ENCODE measurements at regions not wholly inside any gene's neighbourhood (a gene's known extent, or its start where the extent isn't known, plus 50 kb on each side); places are given as distances from the start of the nearest gene placed in this dataset.

DNA sequence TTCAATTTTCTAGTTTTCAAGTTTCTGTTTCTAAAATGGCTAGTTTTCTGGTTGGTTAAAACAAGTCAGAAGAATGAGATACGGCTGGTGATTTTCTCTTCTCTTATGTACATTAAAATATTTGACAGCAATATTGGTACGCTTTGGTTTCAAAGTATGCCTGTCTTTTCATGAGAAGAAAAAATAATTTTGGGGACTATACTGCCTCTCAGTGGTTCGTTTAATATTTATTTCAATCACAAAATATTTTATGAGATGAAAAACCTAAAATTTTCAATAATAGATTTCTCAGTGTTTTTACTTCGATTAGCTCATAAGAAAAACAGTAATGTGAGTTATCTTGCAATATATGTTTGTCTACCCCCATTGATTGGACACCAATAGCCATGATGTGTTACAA is 72.8 kb upstream of the AADACL2 start:
- TF ChIP-seq ZNF114 (tag by site-specific recombination; IDR thresholded peaks at IDR 0.05) (no peak), KLF16 (tag by site-specific recombination; IDR thresholded peaks at IDR 0.05) (no peak), ZNF621 (tag by site-specific recombination; IDR thresholded peaks at IDR 0.05) (no peak), SCRT1 (tag by site-specific recombination; IDR thresholded peaks at IDR 0.05; ENCODE audit: borderline replicate concordance) (no peak), YY2 (tag by site-specific recombination; IDR thresholded peaks at IDR 0.05) (no peak), ZNF211 (tag by site-specific recombination; IDR thresholded peaks at IDR 0.05; ENCODE audit: low read depth) (no peak), ZBTB1 (tag by site-specific recombination; IDR thresholded peaks at IDR 0.05) (no peak), TCF7L2 (IDR thresholded peaks at IDR 0.05; ENCODE audit: borderline replicate concordance, low read depth, low read length) (no peak), OSR2 (tag by site-specific recombination; IDR thresholded peaks at IDR 0.05) (no peak), ZNF518A (tag by site-specific recombination; conservative IDR thresholded peaks at IDR 0.05; ENCODE audit: low read depth) (no peak)
- TF ChIP-seq, protein P1, sequence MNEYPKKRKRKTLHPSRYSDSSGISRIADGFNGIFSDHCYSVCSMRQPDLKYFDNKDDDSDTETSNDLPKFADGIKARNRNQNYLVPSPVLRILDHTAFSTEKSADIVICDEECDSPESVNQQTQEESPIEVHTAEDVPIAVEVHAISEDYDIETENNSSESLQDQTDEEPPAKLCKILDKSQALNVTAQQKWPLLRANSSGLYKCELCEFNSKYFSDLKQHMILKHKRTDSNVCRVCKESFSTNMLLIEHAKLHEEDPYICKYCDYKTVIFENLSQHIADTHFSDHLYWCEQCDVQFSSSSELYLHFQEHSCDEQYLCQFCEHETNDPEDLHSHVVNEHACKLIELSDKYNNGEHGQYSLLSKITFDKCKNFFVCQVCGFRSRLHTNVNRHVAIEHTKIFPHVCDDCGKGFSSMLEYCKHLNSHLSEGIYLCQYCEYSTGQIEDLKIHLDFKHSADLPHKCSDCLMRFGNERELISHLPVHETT (tag by site-specific recombination; IDR thresholded peaks at IDR 0.05) = no peak
- TF ChIP-seq, protein P2, sequence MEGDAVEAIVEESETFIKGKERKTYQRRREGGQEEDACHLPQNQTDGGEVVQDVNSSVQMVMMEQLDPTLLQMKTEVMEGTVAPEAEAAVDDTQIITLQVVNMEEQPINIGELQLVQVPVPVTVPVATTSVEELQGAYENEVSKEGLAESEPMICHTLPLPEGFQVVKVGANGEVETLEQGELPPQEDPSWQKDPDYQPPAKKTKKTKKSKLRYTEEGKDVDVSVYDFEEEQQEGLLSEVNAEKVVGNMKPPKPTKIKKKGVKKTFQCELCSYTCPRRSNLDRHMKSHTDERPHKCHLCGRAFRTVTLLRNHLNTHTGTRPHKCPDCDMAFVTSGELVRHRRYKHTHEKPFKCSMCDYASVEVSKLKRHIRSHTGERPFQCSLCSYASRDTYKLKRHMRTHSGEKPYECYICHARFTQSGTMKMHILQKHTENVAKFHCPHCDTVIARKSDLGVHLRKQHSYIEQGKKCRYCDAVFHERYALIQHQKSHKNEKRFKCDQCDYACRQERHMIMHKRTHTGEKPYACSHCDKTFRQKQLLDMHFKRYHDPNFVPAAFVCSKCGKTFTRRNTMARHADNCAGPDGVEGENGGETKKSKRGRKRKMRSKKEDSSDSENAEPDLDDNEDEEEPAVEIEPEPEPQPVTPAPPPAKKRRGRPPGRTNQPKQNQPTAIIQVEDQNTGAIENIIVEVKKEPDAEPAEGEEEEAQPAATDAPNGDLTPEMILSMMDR (tag by site-specific recombination; IDR thresholded peaks at IDR 0.05) = no peak
